Stimulated activated CD8-positive, alpha-beta memory T cell treated with anti-CD3 and anti-CD28 coated beads, Interleukin-12 subunit alpha, Interleukin-12 subunit beta, amount 100 ng/mL, for 4 hours (primary cell): ENCODE measurements at regions not wholly inside any gene's neighbourhood (a gene's known extent, or its start where the extent isn't known, plus 50 kb on each side); places are given as distances from the start of the nearest gene placed in this dataset.

ENCODE experiments used
- DNase-seq: peaks from one replicate; pipeline ENCODE4 v3.0.0-alpha.2; 2020; ENCODE audit warnings: low read depth

GRCh38 chr4:124219389-124219788, 493.1 kb downstream of the ANKRD50 start:
- no peak for DNase-seq

- DNase-seq, result no peak
Measured at GRCh38 chr4:124224256-124224655, 488.3 kb downstream of the ANKRD50 start.

- no peak for DNase-seq
Measured at GRCh38 chr4:124227981-124228380, 484.6 kb downstream of the ANKRD50 start.

GRCh38 chr4:124230268-124230667, 482.3 kb downstream of the ANKRD50 start:
- no peak for DNase-seq

GRCh38 chr4:124234771-124235170, 477.8 kb downstream of the ANKRD50 start:
- no peak for DNase-seq

GRCh38 chr4:124243671-124244366, 468.7 kb downstream of the ANKRD50 start:
- DNase-seq, result no peak

- no peak for DNase-seq
Measured at GRCh38 chr4:124253080-124253479, 459.5 kb downstream of the ANKRD50 start.

- DNase-seq, result no peak
Measured at GRCh38 chr4:124262211-124263179, 450.0 kb downstream of the ANKRD50 start.

- no peak for DNase-seq
Measured at GRCh38 chr4:124265701-124266100, 446.8 kb downstream of the ANKRD50 start.

GRCh38 chr4:124266721-124267120, 445.8 kb downstream of the ANKRD50 start:
- no peak for DNase-seq

- DNase-seq, result no peak
Measured at GRCh38 chr4:124276461-124276860, 436.1 kb downstream of the ANKRD50 start.

GRCh38 chr4:124277691-124278090, 434.8 kb downstream of the ANKRD50 start:
- no peak for DNase-seq

- DNase-seq, result no peak
Measured at GRCh38 chr4:124278477-124278876, 434.1 kb downstream of the ANKRD50 start.

GRCh38 chr4:124279741-124280140, 432.8 kb downstream of the ANKRD50 start:
- DNase-seq, result no peak

- no peak for DNase-seq
Measured at GRCh38 chr4:124282301-124282898, 430.1 kb downstream of the ANKRD50 start.

GRCh38 chr4:124288706-124289486, 423.6 kb downstream of the ANKRD50 start:
- no peak for DNase-seq

GRCh38 chr4:124290678-124291077, 421.9 kb downstream of the ANKRD50 start:
- no peak for DNase-seq

GRCh38 chr4:124295413-124295812, 417.1 kb downstream of the ANKRD50 start:
- no peak for DNase-seq

GRCh38 chr4:124304941-124305340, 407.6 kb downstream of the ANKRD50 start:
- no peak for DNase-seq

- DNase-seq, result no peak
Measured at GRCh38 chr4:124306352-124306751, 406.2 kb downstream of the ANKRD50 start.

GRCh38 chr4:124307143-124307542, 405.4 kb downstream of the ANKRD50 start:
- DNase-seq, result no peak

- DNase-seq, result no peak
Measured at GRCh38 chr4:124318292-124318691, 394.2 kb downstream of the ANKRD50 start.
